PC-9 (cell line): ENCODE measurements at regions not wholly inside any gene's neighbourhood (a gene's known extent, or its start where the extent isn't known, plus 50 kb on each side); places are given as distances from the start of the nearest gene placed in this dataset.
A peak's percentile ranks its signal among the peaks of the same experiment; 100 is the strongest.

Experiments
- BruUV-seq: library from RNA; stranded (reverse); fragments of 400-500 nt; replicated peaks from 2 replicates; lab custom pipeline; 2021; lab: Mats Ljungman, UMichigan
- CTCF ChIA-PET: fragments of 300-600 bp; sonication (Branson Sonifier 250); formaldehyde crosslinking; loops from one replicate; lab custom pipeline; 2022; ENCODE audit warnings: antibody characterized with exemption; lab: Charles Lee
- POLR2A ChIA-PET: fragments of 300-600 bp; sonication (Branson Sonifier 250); formaldehyde crosslinking; loops from one replicate; lab custom pipeline; 2022; ENCODE audit warnings: antibody characterized with exemption; ENCODE audit not compliant: unreplicated experiment; lab: Charles Lee
- DNase-seq, 2 experiments: peaks; one replicate each; pipeline versions ENCODE4 v3.0.0 to v3.0.0-alpha.2; 2015 to 2022; ENCODE audit warnings: mixed read lengths in 1 of 2
- H2AFZ ChIP-seq: fragments of 200-600 bp; sonication (generic); 2 replicates; pipeline ENCODE4 v1.8.1; 2017; ENCODE audit warnings: antibody characterized with exemption
- H3F3A ChIP-seq: fragments of 200-600 bp; sonication (generic); 2 replicates; pipeline ENCODE4 v1.8.1; 2017; ENCODE audit warnings: antibody characterized with exemption, mild to moderate bottlenecking, low read depth; ENCODE audit not compliant: insufficient read depth
- H3K27ac ChIP-seq: fragments of 200-600 bp; sonication (generic); 2 replicates; pipeline ENCODE4 v1.6.1; 2016; ENCODE audit warnings: mixed run types
- H3K27me3 ChIP-seq: fragments of 200-600 bp; sonication (generic); 2 replicates; pipeline ENCODE4 v1.6.1; 2016; ENCODE audit warnings: low read depth, mixed run types; ENCODE audit not compliant: insufficient read depth
- H3K36me3 ChIP-seq: fragments of 200-600 bp; sonication (generic); 2 replicates; pipeline ENCODE4 v1.6.1; 2016; ENCODE audit warnings: low read depth, mixed run types
- H3K4me1 ChIP-seq: fragments of 200-600 bp; sonication (generic); replicated peaks from 2 replicates; pipeline ENCODE4 v1.6.1; 2016; ENCODE audit warnings: mixed run types; ENCODE audit not compliant: insufficient read depth
- H3K4me2 ChIP-seq: fragments of 200-600 bp; sonication (generic); 2 replicates; pipeline ENCODE4 v1.6.1; 2017; ENCODE audit warnings: mixed run types
- H3K4me3 ChIP-seq: fragments of 200-600 bp; sonication (generic); 2 replicates; pipeline ENCODE4 v1.6.1; 2016; ENCODE audit warnings: mixed run types
- H3K79me2 ChIP-seq: fragments of 200-600 bp; sonication (generic); 2 replicates; pipeline ENCODE4 v1.6.1; 2017; ENCODE audit warnings: low read depth, mixed run types
- H3K9me2 ChIP-seq: fragments of 200-600 bp; sonication (generic); 2 replicates; pipeline ENCODE4 v1.8.1; 2017; ENCODE audit warnings: mild to moderate bottlenecking; ENCODE audit not compliant: insufficient read depth
- H3K9me3 ChIP-seq: fragments of 200-600 bp; sonication (generic); 2 replicates; pipeline ENCODE4 v1.8.1; 2016; ENCODE audit warnings: low read depth; ENCODE audit not compliant: insufficient read depth
- H4K20me1 ChIP-seq: fragments of 200-600 bp; sonication (generic); 2 replicates; pipeline ENCODE4 v1.8.1; 2017; ENCODE audit not compliant: insufficient read depth
- CTCF ChIP-seq: fragments of 200-600 bp; sonication (generic); conservative IDR thresholded peaks from 2 replicates; pipeline ENCODE4 v1.6.1; 2017; ENCODE audit warnings: mixed run types, antibody characterized with exemption, mild to moderate bottlenecking, moderate library complexity
- EZH2 ChIP-seq: fragments of 200-600 bp; sonication (generic); IDR thresholded peaks from 2 replicates; pipeline ENCODE4 v1.8.0; 2017; ENCODE audit warnings: antibody characterized with exemption, low read depth
- intact Hi-C: fragments of 100-400 bp; cut with micrococcal nuclease; formaldehyde crosslinking; loops from one replicate; pipeline ENCODE4 v1.10.0; 2022; ENCODE audit not compliant: unreplicated experiment

- CTCF ChIA-PET = no interaction called here
- Histone ChIP-seq H3K27me3 (no peaks in the 10 kb centered on the region), H3K9me3 (no peaks in the 10 kb centered on the region), H3K36me3 (no peaks in the 10 kb centered on the region), H3K9me2 (no peaks in the 10 kb centered on the region), H3K27ac (no peak overlapping the region), H3K4me3 (no peak overlapping the region), H3F3A (peaks cover 17% of the 10 kb centered on the region), H3K79me2 (no peaks in the 10 kb centered on the region), H3K4me2 (no peak overlapping the region), H4K20me1 (no peaks in the 10 kb centered on the region), H3K4me1 (peaks cover 46% of the 10 kb centered on the region), H2AFZ (no peak overlapping the region)
- no peak for DNase-seq
- no TSS peak for BruUV-seq
- intact Hi-C loops = no loop called here
- POLR2A ChIA-PET = no interaction called here
- TF ChIP-seq EZH2 = no peak
- TF ChIP-seq CTCF = no peak
Measured at GRCh38 chr2:234374736-234375135, 122.1 kb downstream of the ARL4C start.

- no peak overlapping the region for H2AFZ ChIP-seq
- no peaks in the 10 kb centered on the region for H3K9me3 ChIP-seq
- H3K27me3 ChIP-seq = no peaks in the 10 kb centered on the region
- H4K20me1 ChIP-seq = no peaks in the 10 kb centered on the region
- no peaks in the 10 kb centered on the region for H3K79me2 ChIP-seq
- ChIA-PET CTCF (interaction anchor here (0.5 kb wide), 1 partner anchor 164 kb away, joined by 3 read pairs; no protein-coding TSS in a partner anchor), POLR2A (no interaction called here)
- H3K4me3 ChIP-seq = no peak overlapping the region
- TF ChIP-seq EZH2 (no peak), CTCF (no peak)
- no peak overlapping the region for H3K4me2 ChIP-seq
- no peaks in the 10 kb centered on the region for H3K9me2 ChIP-seq
- no peak for DNase-seq
- no peaks in the 10 kb centered on the region for H3K36me3 ChIP-seq
- BruUV-seq = no TSS peak
- no peak overlapping the region for H3K27ac ChIP-seq
- intact Hi-C loops = no loop called here
- H3F3A ChIP-seq = peaks cover 23% of the 10 kb centered on the region
- H3K4me1 ChIP-seq = peaks cover 52% of the 10 kb centered on the region
Measured at GRCh38 chr2:234374150-234374508, 122.8 kb downstream of the ARL4C start.

GRCh38 chr2:234373481-234374149, 123.3 kb downstream of the ARL4C start:
- ChIA-PET POLR2A (interaction anchor here (0.8 kb wide), 1 partner anchor 123 kb away, joined by 8 read pairs; the partner anchor contains the start of gene ARL4C), CTCF (interaction anchor here (0.5 to 0.6 kb wide), 2 partner anchors 163 to 640 kb away, joined by 3 to 5 read pairs; no protein-coding TSS in a partner anchor)
- Histone ChIP-seq H2AFZ (peak overlapping the region; percentile 28; the same call in 1 of the 2 replicates), H3K9me2 (no peaks in the 10 kb centered on the region), H3K9me3 (no peaks in the 10 kb centered on the region), H4K20me1 (no peaks in the 10 kb centered on the region), H3K79me2 (no peaks in the 10 kb centered on the region), H3K4me2 (peak overlapping the region; percentile 33), H3K4me3 (no peak overlapping the region), H3K36me3 (no peaks in the 10 kb centered on the region), H3K27ac (peak overlapping the region; percentile 52), H3F3A (peaks cover 28% of the 10 kb centered on the region), H3K4me1 (peaks cover 57% of the 10 kb centered on the region), H3K27me3 (no peaks in the 10 kb centered on the region)
- TF ChIP-seq EZH2 (no peak), CTCF (no peak)
- TSS peak; percentile 42 for BruUV-seq
- intact Hi-C loops = loop anchor here (2.0 kb wide), 1 partner anchor 49 kb away; no protein-coding TSS in a partner anchor
- peak in 1 of 2 experiments; percentile 30 for DNase-seq
